Tibial artery (tissue), 4 donors: ENCODE measurements at regions not wholly inside any gene's neighbourhood (a gene's known extent, or its start where the extent isn't known, plus 50 kb on each side); places are given as distances from the start of the nearest gene placed in this dataset.
"Not testable (repeated sequence)": the region's sequence is repeated elsewhere in the genome, so short reads cannot be mapped to it uniquely, and the experiment has no call there.

Experiments
- DNase-seq, 2 donors: peaks; one replicate each; pipeline ENCODE4 v3.0.0-alpha.2; 2019
- H3K27ac ChIP-seq, 2 donors: fragments of 200-600 bp; sonication (generic) in 1 of 2; 1 replicate in 1 of 2; 2 replicates in 1 of 2; pipeline ENCODE4 v1.5.1; 2018 to 2019; ENCODE audit warnings: mild to moderate bottlenecking in 1 of 2
- H3K27me3 ChIP-seq, 2 donors: fragments of 200-600 bp; sonication (generic) in 1 of 2; one replicate each; pipeline versions ENCODE4 v1.5.1 to v1.6.0; 2016 to 2019
- H3K36me3 ChIP-seq, 3 donors: fragments of 200-600 bp; sonication (generic) in 2 of 3; one replicate each; pipeline ENCODE4 v1.5.1; 2016 to 2019; ENCODE audit warnings: mild to moderate bottlenecking in 2 of 3
- H3K4me1 ChIP-seq, 4 donors: fragments of 200-600 bp; sonication (generic) in 2 of 4; 1 replicate in 3 of 4; 2 replicates in 1 of 4; pipeline ENCODE4 v1.5.1; 2016 to 2019
- H3K4me3 ChIP-seq, 2 donors: fragments of 200-600 bp; sonication (generic) in 1 of 2; 1 replicate in 1 of 2; 2 replicates in 1 of 2; pipeline ENCODE4 v1.5.1; 2018 to 2019; ENCODE audit warnings: mild to moderate bottlenecking in 2 of 2
- H3K9me3 ChIP-seq, 3 donors: fragments of 200-600 bp; sonication (generic) in 1 of 3; one replicate each; pipeline ENCODE4 v1.5.1; 2016 to 2019
- CTCF ChIP-seq, 2 experiments: fragments of 200-600 bp in 1 of 2; fragments of 450-650 bp in 1 of 2; IDR thresholded peaks; one replicate each; pipeline ENCODE4 v1.5.1; 2017 to 2019; ENCODE audit warnings: antibody characterized with exemption in 2 of 2, mild to moderate bottlenecking in 1 of 2, moderate library complexity in 1 of 2
- intact Hi-C: fragments of 100-400 bp; cut with DNase I; formaldehyde crosslinking; loops from one replicate; pipeline ENCODE4 v1.15.0; 2023; ENCODE audit warnings: low total_unique reads

DNA sequence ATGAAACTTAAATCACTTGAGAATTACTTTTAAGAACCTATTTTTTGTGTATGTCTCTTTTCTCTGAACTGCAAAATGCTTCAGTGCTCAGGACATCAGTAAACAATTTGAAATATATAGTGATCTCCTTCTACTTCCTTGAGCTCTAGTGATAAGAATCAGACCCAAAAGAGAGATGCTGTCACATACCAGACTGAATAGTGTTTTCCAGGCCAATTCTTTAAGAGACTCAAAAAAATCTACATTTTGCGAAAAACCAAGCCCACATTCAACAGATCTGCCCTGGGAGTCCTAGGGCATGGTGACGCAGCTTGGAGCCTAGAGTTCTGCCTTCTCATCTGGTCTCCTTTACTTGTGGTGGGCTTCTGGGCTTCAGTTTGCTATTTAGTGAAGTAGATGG is 72.1 kb upstream of the SLC13A1 start:
- Histone ChIP-seq H3K4me3 (no peak overlapping the region), H3K36me3 (no peaks in the 10 kb centered on the region), H3K27ac (no peak overlapping the region), H3K4me1 (peaks cover 0 to 5% (median 0%) of the 10 kb centered on the region in 4 donors), H3K9me3 (no peaks in the 10 kb centered on the region), H3K27me3 (no peaks in the 10 kb centered on the region)
- DNase-seq = no peak
- intact Hi-C loops = no loop called here
- no peak for TF ChIP-seq CTCF (IDR thresholded peaks at IDR 0.05)

DNA sequence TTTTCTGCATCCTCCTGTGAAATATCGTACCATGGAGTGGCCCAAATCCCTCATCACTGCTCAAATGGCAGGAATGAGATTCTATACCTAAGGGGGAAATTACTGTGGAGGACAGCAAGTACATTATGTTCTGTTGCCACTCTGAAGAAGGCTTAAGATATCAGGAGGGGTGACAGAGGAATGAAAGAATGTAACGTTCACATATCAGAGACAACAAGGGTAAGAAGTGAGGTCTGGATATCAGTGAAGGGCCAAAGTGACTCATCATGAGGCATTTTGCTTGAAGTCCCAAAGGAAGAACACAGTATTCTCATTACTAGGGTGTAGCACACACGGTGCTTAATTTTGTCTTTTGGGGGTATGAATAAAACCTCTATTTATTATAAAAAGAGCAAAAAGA is 71.5 kb upstream of the SLC13A1 start:
- no peaks in the 10 kb centered on the region for H3K27me3 ChIP-seq
- H3K4me3 ChIP-seq = no peak overlapping the region
- no peak overlapping the region for H3K27ac ChIP-seq
- H3K36me3 ChIP-seq = no peaks in the 10 kb centered on the region
- H3K4me1 ChIP-seq = peaks cover 0 to 5% (median 0%) of the 10 kb centered on the region in 4 donors
- TF ChIP-seq CTCF (IDR thresholded peaks at IDR 0.05) = no peak
- DNase-seq = no peak
- no peaks in the 10 kb centered on the region for H3K9me3 ChIP-seq
- intact Hi-C loops = no loop called here

- no peak overlapping the region for H3K4me3 ChIP-seq
- DNase-seq = no peak
- intact Hi-C loops = no loop called here
- H3K9me3 ChIP-seq = no peaks in the 10 kb centered on the region
- no peak for TF ChIP-seq CTCF (IDR thresholded peaks at IDR 0.05)
- H3K27me3 ChIP-seq = no peaks in the 10 kb centered on the region
- H3K4me1 ChIP-seq = peaks cover 0 to 5% (median 0%) of the 10 kb centered on the region in 4 donors
- H3K36me3 ChIP-seq = no peaks in the 10 kb centered on the region
- H3K27ac ChIP-seq = no peak overlapping the region
Measured at GRCh38 chr7:123270570-123270969, 70.8 kb upstream of the SLC13A1 start.

GRCh38 chr7:123265853-123266252 is 66.1 kb upstream of the SLC13A1 start:
- H3K9me3 ChIP-seq = no peaks in the 10 kb centered on the region
- intact Hi-C loops = no loop called here
- H3K27me3 ChIP-seq = no peaks in the 10 kb centered on the region
- no peak for DNase-seq
- H3K27ac ChIP-seq = no peak overlapping the region
- H3K4me1 ChIP-seq = no peaks in the 10 kb centered on the region
- no peak for TF ChIP-seq CTCF (IDR thresholded peaks at IDR 0.05)
- H3K36me3 ChIP-seq = no peaks in the 10 kb centered on the region
- no peak overlapping the region for H3K4me3 ChIP-seq

- H3K4me3 ChIP-seq, H3K27ac ChIP-seq, H3K4me1 ChIP-seq, intact Hi-C loops, DNase-seq, H3K27me3 ChIP-seq, H3K9me3 ChIP-seq, H3K36me3 ChIP-seq: not testable (repeated sequence)
Measured at GRCh38 chr7:123264820-123265219, 65.1 kb upstream of the SLC13A1 start.

- Histone ChIP-seq H3K4me3 (no peak overlapping the region), H3K36me3 (no peaks in the 10 kb centered on the region), H3K9me3 (no peaks in the 10 kb centered on the region), H3K4me1 (no peaks in the 10 kb centered on the region), H3K27me3 (no peaks in the 10 kb centered on the region), H3K27ac (no peak overlapping the region)
- no peak for DNase-seq
- no peak for TF ChIP-seq CTCF (IDR thresholded peaks at IDR 0.05)
- intact Hi-C loops = no loop called here
Measured at GRCh38 chr7:123260428-123260960, 60.7 kb upstream of the SLC13A1 start.
